GM10266 (cell line): ENCODE measurements at regions not wholly inside any gene's neighbourhood (a gene's known extent, or its start where the extent isn't known, plus 50 kb on each side); places are given as distances from the start of the nearest gene placed in this dataset.
"Not testable (repeated sequence)": the region's sequence is repeated elsewhere in the genome, so short reads cannot be mapped to it uniquely, and the experiment has no call there.

Experiments used
- DNase-seq: peaks from one replicate; pipeline ENCODE4 v3.0.0; 2012; ENCODE audit errors: extremely low spot score
- CTCF ChIP-seq: IDR thresholded peaks from 2 replicates; pipeline ENCODE4 v1.5.1; 2012; ENCODE audit warnings: mild to moderate bottlenecking, low read depth; ENCODE audit not compliant: control insufficient read depth, insufficient read depth; ENCODE audit errors: missing control alignments

GRCh38 chr4:59650861-59651260 is 1549.3 kb upstream of the ADGRL3 start:
- DNase-seq = no peak
- no peak for TF ChIP-seq CTCF

GRCh38 chr4:59655996-59656395 is 1544.1 kb upstream of the ADGRL3 start:
- no peak for TF ChIP-seq CTCF
- no peak for DNase-seq

DNA sequence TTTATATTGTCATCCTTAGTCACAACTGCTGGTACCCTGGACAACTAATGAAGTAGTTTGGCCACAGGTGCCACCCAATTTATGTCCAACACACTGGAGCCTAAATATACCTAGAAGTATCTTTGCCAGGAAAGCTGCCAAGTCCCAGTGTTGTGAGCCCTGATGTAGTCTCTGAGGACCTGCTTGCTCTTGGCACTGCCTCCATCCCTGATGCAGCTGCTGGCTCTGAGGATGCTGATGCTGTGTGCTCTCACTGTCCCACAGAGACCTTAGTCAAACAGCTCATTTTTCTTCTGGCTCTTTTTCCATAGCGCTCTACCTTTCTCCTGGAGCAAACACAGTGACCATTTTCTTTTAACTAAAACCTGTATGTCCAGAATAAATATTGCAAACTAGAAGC is 1535.4 kb upstream of the ADGRL3 start:
- DNase-seq = no peak
- TF ChIP-seq CTCF = no peak

DNA sequence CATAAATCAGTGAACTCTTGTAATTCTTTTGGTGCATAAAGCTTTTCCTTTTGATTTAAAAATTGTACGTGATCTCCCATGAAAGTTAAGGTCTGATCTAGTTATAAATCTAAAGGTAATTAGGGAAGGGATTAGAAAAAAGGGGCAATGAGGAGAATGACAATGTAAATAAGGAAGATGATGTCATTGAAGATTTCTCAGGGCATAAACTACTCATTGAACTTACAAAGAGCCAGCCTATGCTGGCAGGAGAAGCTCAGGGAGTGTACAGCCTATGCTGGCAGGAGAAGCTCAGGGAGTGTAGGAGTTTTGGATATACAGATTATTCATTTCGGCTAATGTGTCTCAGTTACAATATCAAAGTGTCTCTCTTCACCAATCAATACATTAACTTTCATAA is 1533.5 kb upstream of the ADGRL3 start:
- TF ChIP-seq CTCF = no peak
- no peak for DNase-seq

DNA sequence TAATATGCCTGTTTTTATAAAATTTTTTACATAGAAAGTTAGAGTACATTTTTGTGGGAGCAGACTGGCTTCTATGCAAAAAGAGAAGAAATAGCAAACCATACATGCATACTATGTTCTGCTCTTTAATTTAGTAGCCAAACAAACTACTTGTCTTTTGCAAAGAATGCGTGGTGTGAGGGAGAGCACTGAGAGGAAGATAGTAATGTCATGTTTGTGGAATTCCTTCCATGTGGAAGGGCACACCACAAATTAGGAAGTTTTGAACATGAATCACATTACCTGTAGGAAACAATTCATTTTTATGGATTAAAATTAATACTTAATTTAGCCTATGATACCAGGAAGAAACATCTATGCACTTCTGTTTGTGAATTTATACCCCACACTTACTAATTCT is 1529.1 kb upstream of the ADGRL3 start:
- no peak for DNase-seq
- no peak for TF ChIP-seq CTCF

DNA sequence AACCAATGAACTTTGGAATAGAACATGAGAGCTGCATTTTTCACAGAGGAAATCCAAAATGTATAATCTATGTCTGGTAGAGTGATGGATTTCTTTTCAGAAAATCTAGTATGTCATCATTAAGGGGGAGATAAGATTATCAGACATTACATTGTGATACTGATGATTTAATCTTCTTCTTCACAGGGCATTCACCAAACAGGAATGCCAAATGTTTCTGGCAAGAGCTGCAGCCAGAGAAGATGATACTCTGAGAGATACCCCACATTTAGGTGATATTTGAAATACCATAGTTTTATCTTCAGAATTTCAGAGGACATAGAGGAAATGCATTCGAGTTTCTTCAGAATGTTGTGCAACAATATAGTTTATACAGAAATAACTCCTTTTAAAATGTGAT is 1523.7 kb upstream of the ADGRL3 start:
- no peak for TF ChIP-seq CTCF
- no peak for DNase-seq

DNA sequence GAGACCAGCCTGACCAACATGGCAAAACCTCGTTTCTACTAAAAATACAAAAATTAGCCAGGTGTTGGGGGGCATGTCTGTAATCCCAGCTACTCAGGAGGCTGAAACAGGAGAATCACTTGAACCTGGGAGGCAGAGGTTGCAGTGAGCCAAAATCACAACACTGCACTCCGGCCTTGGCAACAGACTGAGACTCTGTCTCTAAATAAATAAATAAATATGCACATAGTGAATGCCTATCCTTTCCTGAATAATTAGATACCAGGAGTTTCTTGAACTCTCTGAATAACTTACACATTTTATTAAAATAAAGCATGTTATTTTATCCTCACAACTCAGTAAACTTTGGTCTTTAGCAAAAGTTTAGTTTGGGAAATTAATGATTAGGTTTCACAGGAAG is 1523.1 kb upstream of the ADGRL3 start:
- DNase-seq = not testable (repeated sequence)

DNA sequence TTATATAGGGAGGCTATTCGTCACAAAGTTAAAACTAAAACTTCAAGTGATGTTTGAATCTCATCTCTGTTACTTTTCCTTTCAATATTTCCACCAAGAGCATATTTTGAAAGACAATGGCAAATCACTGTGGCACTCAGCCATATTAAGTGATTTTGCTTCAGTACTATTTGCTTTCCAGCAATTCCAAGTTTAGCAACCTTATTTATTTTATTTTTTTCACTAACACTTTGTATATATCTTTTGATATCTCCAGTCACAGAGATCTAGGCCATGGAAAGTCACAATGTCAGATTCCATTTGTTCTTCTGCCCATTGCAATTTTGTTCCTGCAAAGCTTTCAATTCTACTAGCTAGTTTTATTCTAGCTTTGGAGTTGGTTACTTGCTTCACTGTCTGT is 1514.5 kb upstream of the ADGRL3 start:
- DNase-seq = no peak
- no peak for TF ChIP-seq CTCF
